Natural killer cell (primary cell): ENCODE measurements at regions not wholly inside any gene's neighbourhood (a gene's known extent, or its start where the extent isn't known, plus 50 kb on each side); places are given as distances from the start of the nearest gene placed in this dataset.

Source experiments
- ATAC-seq, 3 donors: fragments of 150-1000 bp in 2 of 3; fragments of 200-7000 bp in 1 of 3; cut with Tn5 transposase; 1 replicate in 1 of 3; 2 replicates in 2 of 3; pipeline ENCODE4 v1.10.0; 2021; ENCODE audit warnings: mild to moderate bottlenecking in 2 of 3, moderate library complexity in 2 of 3
- DNase-seq, 2 donors: peaks; one replicate each; pipeline versions ENCODE4 v3.0.0 to v3.0.0-alpha.2; 2013 to 2021; ENCODE audit warnings: mixed read lengths in 1 of 2
- H3K27ac ChIP-seq: one replicate; pipeline ENCODE4 v1.5.1; 2013; ENCODE audit warnings: mild to moderate bottlenecking, low read length
- H3K27me3 ChIP-seq: one replicate; pipeline ENCODE4 v1.6.1; 2013; ENCODE audit warnings: low read length; ENCODE audit not compliant: control insufficient read depth, insufficient read depth
- H3K36me3 ChIP-seq: one replicate; pipeline ENCODE4 v1.6.1; 2013; ENCODE audit warnings: low read length; ENCODE audit not compliant: control insufficient read depth, insufficient read depth
- H3K4me1 ChIP-seq: one replicate; pipeline ENCODE4 v1.6.1; 2013; ENCODE audit warnings: low read length; ENCODE audit not compliant: control insufficient read depth, insufficient read depth
- H3K4me3 ChIP-seq: one replicate; pipeline ENCODE4 v1.5.1; 2013; ENCODE audit warnings: low read length
- H3K9me3 ChIP-seq: one replicate; pipeline ENCODE4 v1.6.1; 2013; ENCODE audit warnings: low read length; ENCODE audit not compliant: control insufficient read depth, insufficient read depth
- H3K27ac Mint-ChIP-seq, 2 donors: one replicate each; pipeline ENCODE4 v1.8.0; 2022; ENCODE audit warnings: mild to moderate bottlenecking in 2 of 2, mixed read lengths in 2 of 2, moderate library complexity in 1 of 2
- H3K27me3 Mint-ChIP-seq, 2 donors: one replicate each; pipeline ENCODE4 v1.8.0; 2022; ENCODE audit warnings: low read depth in 2 of 2, mixed read lengths in 2 of 2
- H3K36me3 Mint-ChIP-seq: one replicate; pipeline ENCODE4 v1.8.0; 2022; ENCODE audit warnings: mixed read lengths
- H3K4me1 Mint-ChIP-seq, 2 donors: one replicate each; pipeline ENCODE4 v1.8.0; 2022; ENCODE audit warnings: mixed read lengths in 2 of 2
- H3K4me3 Mint-ChIP-seq: one replicate; pipeline ENCODE4 v1.8.0; 2022; ENCODE audit warnings: mild to moderate bottlenecking, moderate library complexity, mixed read lengths
- H3K9me3 Mint-ChIP-seq, 2 donors: one replicate each; pipeline ENCODE4 v1.8.0; 2022; ENCODE audit warnings: mixed read lengths in 2 of 2
- WGBS: methylation state at CpG from one replicate; pipeline ENCODE4 v1.1.7; 2013; ENCODE audit warnings: missing lambda C conversion rate; ENCODE audit not compliant: insufficient coverage; 5-methylcytosine and 5-hydroxymethylcytosine counted together
- intact Hi-C: fragments of 100-400 bp; cut with micrococcal nuclease; formaldehyde crosslinking; loops from one replicate; pipeline ENCODE4 v1.14.2; 2022
- TF ChIP-seq, protein P1 (sequence below): fragments of 200-600 bp; IDR thresholded peaks from one replicate; pipeline ENCODE4 v1.8.0; 2022; ENCODE audit warnings: antibody characterized with exemption

DNA sequence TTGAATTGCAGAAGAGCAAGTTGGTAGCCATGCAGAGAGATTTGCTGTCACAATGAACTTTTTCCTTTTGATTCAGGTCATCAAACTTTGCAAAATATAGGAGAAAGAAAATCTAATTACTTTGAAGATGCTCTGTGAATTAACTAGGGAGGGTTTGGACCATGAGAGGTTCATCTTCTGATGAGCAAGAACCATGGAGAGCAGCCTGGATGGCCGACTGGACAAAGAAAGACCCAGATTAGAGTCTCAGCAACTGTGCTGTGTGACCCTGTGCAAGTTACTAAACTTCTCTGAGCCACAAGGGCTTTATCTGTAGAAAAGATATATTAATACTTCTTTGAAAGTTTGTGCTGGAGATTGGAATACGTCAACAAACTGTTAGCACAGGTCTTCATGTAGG, 122.6 kb upstream of the ADAMTS18 start:
- Histone ChIP-seq H3K9me3 (no peaks in the 10 kb centered on the region), H3K4me3 (no peak overlapping the region), H3K27me3 (no peaks in the 10 kb centered on the region), H3K27ac (no peak overlapping the region), H3K4me1 (no peaks in the 10 kb centered on the region), H3K36me3 (no peaks in the 10 kb centered on the region)
- WGBS, result 70% methylated on average over 2 of the region's 2 CpGs
- ATAC-seq (no peak), DNase-seq (no peak)
- H3K4me1 Mint-ChIP-seq, result no peaks in the 10 kb centered on the region
- H3K9me3 Mint-ChIP-seq, result no peaks in the 10 kb centered on the region
- peaks cover 26 to 43% of the 10 kb centered on the region in 2 donors for H3K27me3 Mint-ChIP-seq
- no peaks in the 10 kb centered on the region for H3K36me3 Mint-ChIP-seq
- H3K27ac Mint-ChIP-seq, result no peak overlapping the region
- intact Hi-C loops, result no loop called here
- no peak overlapping the region for H3K4me3 Mint-ChIP-seq
- TF ChIP-seq, protein P1, sequence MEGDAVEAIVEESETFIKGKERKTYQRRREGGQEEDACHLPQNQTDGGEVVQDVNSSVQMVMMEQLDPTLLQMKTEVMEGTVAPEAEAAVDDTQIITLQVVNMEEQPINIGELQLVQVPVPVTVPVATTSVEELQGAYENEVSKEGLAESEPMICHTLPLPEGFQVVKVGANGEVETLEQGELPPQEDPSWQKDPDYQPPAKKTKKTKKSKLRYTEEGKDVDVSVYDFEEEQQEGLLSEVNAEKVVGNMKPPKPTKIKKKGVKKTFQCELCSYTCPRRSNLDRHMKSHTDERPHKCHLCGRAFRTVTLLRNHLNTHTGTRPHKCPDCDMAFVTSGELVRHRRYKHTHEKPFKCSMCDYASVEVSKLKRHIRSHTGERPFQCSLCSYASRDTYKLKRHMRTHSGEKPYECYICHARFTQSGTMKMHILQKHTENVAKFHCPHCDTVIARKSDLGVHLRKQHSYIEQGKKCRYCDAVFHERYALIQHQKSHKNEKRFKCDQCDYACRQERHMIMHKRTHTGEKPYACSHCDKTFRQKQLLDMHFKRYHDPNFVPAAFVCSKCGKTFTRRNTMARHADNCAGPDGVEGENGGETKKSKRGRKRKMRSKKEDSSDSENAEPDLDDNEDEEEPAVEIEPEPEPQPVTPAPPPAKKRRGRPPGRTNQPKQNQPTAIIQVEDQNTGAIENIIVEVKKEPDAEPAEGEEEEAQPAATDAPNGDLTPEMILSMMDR, result no peak

DNA sequence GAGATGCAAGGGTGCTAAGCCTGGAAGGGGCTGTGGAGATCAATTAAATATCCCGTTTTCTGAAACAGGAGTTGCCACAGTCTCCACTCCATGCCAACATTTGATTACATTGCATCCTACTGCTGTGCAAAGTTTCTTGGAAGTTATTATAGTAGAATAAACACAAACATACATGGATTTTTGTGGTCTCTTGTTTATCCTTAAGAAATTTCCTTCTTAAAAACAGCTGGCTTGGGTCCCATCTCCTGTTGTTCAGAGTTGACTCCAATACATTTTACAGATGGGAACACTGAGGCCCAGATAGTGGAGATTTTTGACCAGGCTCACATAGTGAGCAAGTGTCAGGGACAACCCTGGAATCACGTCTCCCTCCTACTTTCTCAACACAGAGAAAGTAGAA, 124.0 kb upstream of the ADAMTS18 start:
- ATAC-seq (no peak), DNase-seq (no peak)
- H3K27me3 Mint-ChIP-seq, result peaks cover 28 to 57% of the 10 kb centered on the region in 2 donors
- no peaks in the 10 kb centered on the region for H3K36me3 Mint-ChIP-seq
- Histone ChIP-seq H3K4me1 (no peaks in the 10 kb centered on the region), H3K27ac (no peak overlapping the region), H3K9me3 (no peaks in the 10 kb centered on the region), H3K27me3 (no peaks in the 10 kb centered on the region), H3K4me3 (no peak overlapping the region), H3K36me3 (no peaks in the 10 kb centered on the region)
- 100% methylated on average over 1 of the region's 2 CpGs for WGBS
- TF ChIP-seq, protein P1, result no peak
- H3K9me3 Mint-ChIP-seq, result no peaks in the 10 kb centered on the region
- H3K27ac Mint-ChIP-seq, result no peak overlapping the region
- no peak overlapping the region for H3K4me3 Mint-ChIP-seq
- H3K4me1 Mint-ChIP-seq, result no peaks in the 10 kb centered on the region
- intact Hi-C loops, result no loop called here

DNA sequence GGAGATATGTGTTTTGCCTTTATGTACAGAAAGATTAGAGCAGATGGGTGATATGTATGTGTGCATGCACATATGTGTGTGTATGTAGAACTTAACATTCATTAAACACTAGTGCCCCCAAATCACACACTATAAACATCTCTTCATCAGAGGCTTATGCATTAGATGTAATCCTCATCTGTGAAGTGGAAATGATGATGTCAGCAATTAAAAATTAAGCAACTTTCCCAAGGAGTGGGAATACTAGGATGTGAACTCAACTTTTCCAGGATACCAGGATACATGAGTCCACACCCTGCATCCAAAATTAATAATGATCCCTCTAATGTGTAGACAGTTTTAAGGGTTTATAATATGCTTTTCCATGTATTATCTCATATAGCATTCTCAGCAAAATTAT, 127.7 kb upstream of the ADAMTS18 start:
- DNase-seq (no peak), ATAC-seq (no peak)
- H3K27me3 ChIP-seq, result peaks cover 3% of the 10 kb centered on the region
- H3K36me3 ChIP-seq, result no peaks in the 10 kb centered on the region
- no peak overlapping the region for H3K4me3 ChIP-seq
- TF ChIP-seq, protein P1, result no peak
- Mint-ChIP-seq H3K27me3 (peaks cover 13 to 47% of the 10 kb centered on the region in 2 donors), H3K36me3 (no peaks in the 10 kb centered on the region), H3K4me3 (no peak overlapping the region), H3K4me1 (no peaks in the 10 kb centered on the region), H3K27ac (no peak overlapping the region), H3K9me3 (no peaks in the 10 kb centered on the region)
- H3K4me1 ChIP-seq, result no peaks in the 10 kb centered on the region
- intact Hi-C loops, result no loop called here
- no peaks in the 10 kb centered on the region for H3K9me3 ChIP-seq
- no peak overlapping the region for H3K27ac ChIP-seq

DNA sequence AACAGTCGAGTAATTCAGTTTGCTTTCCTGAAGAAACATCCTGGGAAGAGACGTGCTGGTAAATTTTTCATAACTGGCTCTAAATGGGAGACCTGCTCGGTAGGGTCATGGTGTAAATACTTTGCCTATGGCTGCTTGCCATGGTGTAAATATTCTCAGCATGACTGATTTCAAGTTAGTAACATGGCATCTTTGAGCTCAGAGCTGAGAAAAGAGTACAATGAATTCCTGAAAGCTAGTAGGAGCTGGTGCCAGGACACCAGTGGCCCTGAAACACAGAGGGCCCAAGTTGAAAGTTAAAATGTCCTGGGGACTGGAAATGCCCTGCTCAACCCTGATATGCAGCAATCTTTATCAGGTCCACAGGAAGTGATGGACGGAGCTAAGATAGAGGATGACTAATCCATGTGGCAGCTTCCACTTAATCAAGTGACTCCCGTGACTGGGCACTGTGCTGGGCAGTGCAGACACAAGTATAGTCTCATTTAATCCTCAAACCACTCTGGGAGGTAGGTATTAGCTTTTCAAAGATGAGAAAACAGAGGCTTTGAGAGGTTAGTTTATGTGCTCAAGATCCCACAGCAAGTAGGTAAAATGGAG, 130.1 kb upstream of the ADAMTS18 start:
- H3K4me3 ChIP-seq, result no peak overlapping the region

More for the DNA sequence above, 130.1 kb upstream of the ADAMTS18 start:
- H3K27ac Mint-ChIP-seq, result no peak overlapping the region
- no peak overlapping the region for H3K27ac ChIP-seq
- no peak for DNase-seq
- no peaks in the 10 kb centered on the region for H3K36me3 ChIP-seq
- no peaks in the 10 kb centered on the region for H3K4me1 Mint-ChIP-seq
- 88% methylated on average over 5 of the region's 5 CpGs for WGBS
- intact Hi-C loops, result no loop called here
- H3K4me3 Mint-ChIP-seq, result no peak overlapping the region
- peaks cover 19 to 57% of the 10 kb centered on the region in 2 donors for H3K27me3 Mint-ChIP-seq
- H3K36me3 Mint-ChIP-seq, result no peaks in the 10 kb centered on the region
- no peaks in the 10 kb centered on the region for H3K4me1 ChIP-seq
- TF ChIP-seq, protein P1, result no peak
- no peaks in the 10 kb centered on the region for H3K9me3 Mint-ChIP-seq
- ATAC-seq, result no peak
- H3K27me3 ChIP-seq, result peaks cover 3% of the 10 kb centered on the region
- H3K9me3 ChIP-seq, result no peaks in the 10 kb centered on the region
